ENCODE measurements at regions not wholly inside any gene's neighbourhood (a gene's known extent, or its start where the extent isn't known, plus 50 kb on each side); places are given as distances from the start of the nearest gene placed in this dataset.
"Not testable (repeated sequence)": the region's sequence is repeated elsewhere in the genome, so short reads cannot be mapped to it uniquely, and the experiment has no call there.

DNA sequence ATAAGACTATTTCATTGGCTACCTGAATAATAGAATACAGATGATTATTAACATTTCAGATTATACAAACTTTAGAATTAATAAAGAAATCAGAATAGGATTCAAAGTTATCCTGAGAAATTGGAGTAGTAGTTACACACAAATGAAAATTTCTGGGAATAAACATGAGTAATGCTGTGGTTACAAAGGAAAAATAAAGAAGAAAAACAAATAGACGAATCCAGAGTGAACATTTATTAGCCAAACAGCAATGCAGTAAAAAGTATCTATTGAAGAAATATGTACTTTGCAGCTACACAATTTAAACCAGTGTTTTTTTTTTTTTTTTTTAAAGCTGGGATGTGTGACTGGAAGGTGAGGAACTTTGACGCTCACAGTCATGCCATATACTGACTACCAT, 1159.2 kb downstream of the TUSC7 start:
- peak; percentile 27 for DNase-seq

- DNase-seq, result peak; percentile 31
These were observed 1162.4 kb downstream of the TUSC7 start for GRCh38 chr3:117871934-117872333.

DNA sequence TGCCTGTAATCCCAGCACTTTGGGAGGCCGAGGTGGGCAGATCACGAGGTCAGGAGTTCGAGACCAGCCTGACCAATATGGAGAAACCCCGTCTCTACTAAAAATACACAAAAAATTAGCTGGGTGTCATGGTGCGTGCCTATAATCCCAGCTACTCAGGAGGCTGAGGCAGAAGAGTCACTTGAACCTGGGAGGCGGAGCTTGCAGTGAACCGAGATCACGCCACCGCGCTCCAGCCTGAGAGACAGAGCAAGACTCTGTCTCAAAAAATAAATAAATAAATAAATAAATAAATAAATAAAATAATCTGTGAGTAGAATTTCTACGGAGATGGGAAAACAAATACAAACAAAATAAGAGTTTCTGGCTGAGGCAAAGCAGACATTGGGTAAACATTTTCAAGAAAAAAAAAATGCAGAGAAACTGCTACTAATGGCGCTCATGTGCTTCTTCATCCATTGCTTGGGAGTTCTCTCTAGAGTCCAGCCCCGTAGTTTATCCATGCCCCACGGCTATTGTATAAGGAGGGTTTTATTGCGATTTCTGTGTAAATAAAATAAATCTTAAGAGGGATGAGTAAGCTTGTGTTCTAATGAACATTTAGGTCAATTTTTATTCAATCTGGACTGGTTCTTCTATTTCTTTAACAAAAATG, 1161.9 kb downstream of the IGSF11 start:
- not testable (repeated sequence) for DNase-seq

GRCh38 chr3:117873249-117873600, 1161.4 kb downstream of the IGSF11 start:
- no peak for DNase-seq

GRCh38 chr3:117874028-117874690, 1160.5 kb downstream of the IGSF11 start:
- DNase-seq, result no peak

DNA sequence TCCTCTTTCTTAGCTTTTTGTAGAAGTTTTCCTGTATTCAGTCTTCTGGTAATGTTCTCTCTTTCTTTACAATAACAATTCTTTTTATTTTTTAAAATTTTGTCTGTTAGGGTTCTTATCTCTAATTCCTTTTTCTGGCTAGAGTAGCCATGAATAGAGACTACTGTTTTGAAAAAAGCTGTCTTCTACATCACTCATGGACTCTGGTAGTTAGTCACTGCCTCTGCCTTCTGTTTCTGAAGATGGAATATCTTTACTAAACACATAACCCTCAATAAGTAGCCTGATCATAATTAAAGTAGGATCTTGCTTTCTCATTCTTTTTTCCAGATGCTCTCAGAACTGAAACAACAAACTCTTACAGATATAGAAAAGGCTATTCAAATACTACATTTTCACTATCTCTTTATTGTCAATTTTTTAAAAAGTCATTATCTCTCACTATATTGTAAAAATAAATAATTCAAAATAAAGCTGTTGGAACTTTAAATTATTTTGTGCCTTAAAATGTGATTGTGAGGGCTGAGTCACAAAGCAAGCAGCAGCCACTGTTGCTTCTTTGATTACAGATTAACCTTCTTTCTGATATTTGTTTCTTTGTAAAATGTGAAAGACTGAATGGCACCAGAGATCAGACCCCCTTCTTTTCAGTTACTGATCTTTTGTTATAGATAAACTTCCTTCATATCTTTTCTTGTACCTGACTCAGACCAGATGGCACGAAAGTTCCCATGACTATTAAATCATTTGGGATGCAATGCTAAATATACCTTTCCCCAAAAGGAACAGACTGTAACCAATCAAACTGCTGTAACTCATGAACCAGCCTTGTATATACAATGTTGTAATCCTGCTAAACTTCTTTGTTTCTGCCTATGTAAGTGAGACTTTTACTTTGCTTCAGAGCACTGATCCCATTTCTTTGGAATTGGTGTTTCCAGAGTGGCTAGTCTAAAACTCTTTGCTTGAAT, 1159.5 kb downstream of the IGSF11 start:
- no peak for DNase-seq

- no peak for DNase-seq
These were observed 1158.8 kb downstream of the IGSF11 start for GRCh38 chr3:117875887-117876286.

DNA sequence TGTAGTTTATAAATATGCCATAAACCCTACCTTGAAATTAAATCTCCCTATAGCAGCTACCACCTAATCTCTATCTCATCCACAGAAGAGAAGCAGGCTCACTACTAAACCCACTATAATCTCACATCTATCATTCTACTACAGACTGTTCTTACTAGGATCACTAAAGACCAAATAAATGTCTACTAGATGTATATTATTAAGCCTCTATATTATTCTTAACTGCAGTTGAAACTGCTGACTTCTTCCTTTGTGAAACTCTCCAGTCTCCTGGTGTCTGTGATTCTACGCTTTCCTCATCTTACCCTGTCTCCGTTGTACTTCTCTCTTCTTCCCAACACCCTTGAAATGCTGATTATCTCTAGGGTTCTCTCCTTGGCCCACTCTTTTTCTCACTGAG, 1154.0 kb downstream of the IGSF11 start:
- no peak for DNase-seq

- no peak for DNase-seq
These were observed 1153.4 kb downstream of the IGSF11 start for GRCh38 chr3:117881210-117881609.

- no peak for DNase-seq
These were observed 1149.6 kb downstream of the IGSF11 start for GRCh38 chr3:117885011-117885441.

GRCh38 chr3:117886147-117886546, 1148.5 kb downstream of the IGSF11 start:
- DNase-seq, result no peak

- DNase-seq, result no peak
These were observed 1147.6 kb downstream of the IGSF11 start for GRCh38 chr3:117887031-117887430.

DNA sequence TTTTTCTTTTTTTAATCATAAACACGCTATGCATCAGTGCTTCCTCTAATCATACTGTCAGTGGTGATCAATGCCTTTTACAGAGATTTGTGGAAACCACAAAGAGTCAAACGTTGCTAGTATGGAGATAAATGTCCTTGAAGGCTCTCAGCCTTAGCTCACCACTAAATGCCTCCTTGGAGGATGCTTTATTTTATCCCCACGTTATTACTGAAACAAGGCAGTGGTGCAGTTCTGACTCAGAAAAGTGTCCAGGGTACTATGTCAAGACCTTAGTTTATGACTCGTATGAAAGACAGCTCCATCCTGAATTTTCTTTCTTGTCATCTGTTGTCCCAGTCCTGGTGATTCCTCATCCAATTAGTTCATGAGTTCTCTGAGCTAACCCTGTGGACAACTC, 1146.7 kb downstream of the IGSF11 start:
- DNase-seq, result peak; percentile 38

GRCh38 chr3:117892431-117892841, 1142.2 kb downstream of the IGSF11 start:
- peak; percentile 29 for DNase-seq

GRCh38 chr3:117893001-117893400, 1141.6 kb downstream of the IGSF11 start:
- DNase-seq, result peak; percentile 19

GRCh38 chr3:117893638-117894037, 1141.0 kb downstream of the IGSF11 start:
- peak; percentile 39 for DNase-seq

DNA sequence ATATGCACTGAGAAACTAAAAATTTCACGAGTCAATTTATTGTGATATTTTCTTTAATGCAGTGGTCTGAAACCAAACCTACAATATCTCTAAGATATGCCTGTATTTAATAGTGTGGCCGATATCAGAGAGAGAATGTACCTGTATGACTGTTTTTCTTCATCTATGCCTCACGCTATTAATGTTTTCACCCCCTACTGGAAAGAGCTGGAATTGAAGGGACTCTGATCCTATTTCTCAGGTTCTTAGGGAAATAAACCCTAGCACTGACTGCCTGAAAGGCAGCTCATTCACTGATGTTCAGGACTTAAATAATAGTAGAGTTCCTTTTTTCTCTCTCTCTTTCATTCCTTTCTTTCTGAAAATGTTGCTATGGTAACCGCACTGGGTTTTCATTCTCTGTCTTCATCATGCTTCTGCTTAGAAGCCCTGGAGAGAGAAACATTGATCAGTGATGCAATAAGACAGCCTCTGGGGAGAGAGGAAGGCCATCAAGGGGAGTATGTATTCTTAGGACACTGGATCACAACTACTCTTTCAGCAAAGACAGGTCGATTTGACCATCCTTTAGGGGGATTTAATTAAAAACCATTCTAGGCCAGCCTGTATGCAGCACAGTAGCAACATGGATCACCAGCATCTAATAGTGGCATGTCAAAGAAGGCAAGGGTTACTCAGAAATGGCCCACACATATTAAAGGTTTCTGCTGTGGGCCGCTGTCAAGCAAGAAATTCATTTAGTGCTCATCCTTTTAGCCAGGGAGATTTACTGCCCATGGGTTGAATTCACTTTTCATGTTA, 1135.7 kb downstream of the IGSF11 start:
- DNase-seq, result peak; percentile 9

DNA sequence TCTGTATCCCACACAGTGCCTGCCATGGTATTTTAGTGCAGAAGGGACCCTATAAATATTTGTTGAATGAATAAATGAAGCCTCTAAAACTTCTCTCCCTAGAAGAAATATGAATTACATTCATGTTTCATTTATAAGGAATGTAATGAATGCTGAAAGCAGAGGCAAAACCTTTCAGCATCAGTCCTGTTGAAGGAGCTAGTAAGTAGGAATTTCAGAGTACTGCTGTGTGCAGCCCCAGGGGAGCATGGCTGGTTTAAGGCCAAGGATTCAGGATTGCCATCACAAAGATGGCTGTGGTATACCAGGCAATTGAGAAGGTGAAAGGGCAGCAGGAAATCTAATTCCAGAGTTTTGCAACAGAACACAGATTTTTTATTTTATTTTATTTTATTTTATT, 1131.4 kb downstream of the IGSF11 start:
- DNase-seq, result peak; percentile 90

DNA sequence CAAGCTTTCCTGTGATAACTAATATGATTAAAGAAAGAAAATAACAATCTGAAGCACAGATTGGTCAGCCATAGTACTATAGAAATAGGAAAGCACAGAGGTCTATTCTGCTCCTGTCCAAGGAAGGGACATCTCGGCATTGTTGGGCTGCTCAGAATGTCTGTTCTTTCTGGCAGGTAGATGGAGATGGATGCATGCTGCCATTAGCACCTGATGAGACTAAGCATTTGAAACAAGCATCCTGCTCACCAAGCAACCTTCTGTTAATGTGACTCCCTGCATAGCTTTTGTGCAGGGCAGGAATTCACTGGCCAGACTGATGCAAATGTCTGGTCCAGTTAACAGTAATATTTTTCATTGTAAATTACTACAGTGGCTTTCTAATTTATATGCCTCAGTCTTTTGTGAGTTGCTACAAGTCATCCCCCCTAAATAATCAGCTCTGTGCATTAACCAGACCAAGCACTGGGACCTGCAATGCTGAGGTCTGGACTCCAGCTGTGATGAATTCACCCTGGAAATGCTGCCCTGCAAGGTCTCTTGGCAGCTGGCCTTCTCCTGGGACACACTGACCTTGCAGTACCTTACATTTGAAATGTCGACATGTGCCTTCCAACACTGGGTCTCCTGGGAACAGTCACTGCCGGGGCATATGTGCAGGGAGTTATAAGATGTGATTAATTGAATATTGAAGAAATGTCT, 1123.7 kb downstream of the IGSF11 start:
- no peak for DNase-seq

DNA sequence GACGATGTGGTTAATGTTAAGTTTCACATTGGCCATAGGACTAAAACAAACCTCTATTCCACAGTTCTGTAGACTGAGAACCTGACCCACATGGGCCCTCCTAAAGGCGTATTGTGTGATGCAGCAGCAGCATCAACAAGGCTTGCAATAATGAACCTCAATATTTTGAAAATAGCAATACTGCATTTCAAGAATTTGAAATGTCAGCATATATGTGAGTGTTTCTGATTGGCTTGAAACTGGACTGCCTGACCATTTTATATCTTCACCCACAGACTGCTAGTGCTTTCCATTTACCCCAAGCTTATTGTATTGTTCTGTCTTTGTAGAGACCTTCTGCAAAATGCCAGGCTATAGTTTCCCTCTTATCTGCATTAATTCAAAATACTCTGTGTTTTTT, 1122.3 kb downstream of the IGSF11 start:
- DNase-seq, result no peak

GRCh38 chr3:117914540-117915100, 1120.0 kb downstream of the IGSF11 start:
- no peak for DNase-seq
